HG03469 (cell line): ENCODE measurements at regions not wholly inside any gene's neighbourhood (a gene's known extent, or its start where the extent isn't known, plus 50 kb on each side); places are given as distances from the start of the nearest gene placed in this dataset.
"Not testable (repeated sequence)": the region's sequence is repeated elsewhere in the genome, so short reads cannot be mapped to it uniquely, and the experiment has no call there.

Experiments
- ATAC-seq: cut with Tn5 transposase; IDR thresholded peaks from one replicate; pipeline ENCODE4 v1.9.1; 2021; ENCODE audit warnings: mild to moderate bottlenecking, moderate library complexity, moderate number of reproducible peaks; ENCODE audit not compliant: unreplicated experiment

DNA sequence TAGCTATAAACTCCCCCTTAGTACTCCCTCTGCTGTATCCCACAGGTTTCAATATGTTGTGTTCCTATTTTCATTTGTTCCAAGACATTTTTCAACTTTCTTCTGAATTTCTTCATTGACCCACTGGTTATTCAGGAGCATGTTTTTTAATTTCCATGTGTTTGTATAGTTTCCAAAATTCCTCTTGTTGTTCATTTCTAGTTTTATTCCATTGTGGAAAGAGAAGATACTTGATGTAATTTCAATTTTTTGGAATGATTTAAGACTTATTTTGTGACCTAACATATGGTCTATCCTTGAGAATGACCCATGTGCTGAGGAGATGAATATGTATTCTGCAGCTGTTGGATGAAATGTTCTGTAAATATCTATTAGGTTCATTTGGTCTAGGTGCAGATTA lies 497.2 kb downstream of the BCKDHB start:
- no peak for ATAC-seq

DNA sequence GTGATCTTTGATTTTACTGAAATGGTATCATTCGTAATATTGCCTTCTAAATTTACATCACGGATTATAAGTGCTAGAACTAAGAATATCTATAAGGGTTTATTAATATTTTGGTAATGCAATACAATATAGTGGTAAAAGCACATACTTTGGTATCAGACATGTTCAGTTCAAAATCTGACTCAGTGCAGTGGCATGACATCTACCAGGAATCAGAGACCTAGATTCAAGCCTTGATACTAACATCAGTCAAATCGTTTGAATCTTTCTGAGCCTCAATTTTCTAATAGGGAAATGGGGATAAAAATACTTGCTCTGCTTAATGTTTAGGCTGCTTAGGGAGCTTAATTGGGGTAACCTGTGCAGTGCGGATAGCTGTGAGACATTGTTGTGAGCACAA lies 488.0 kb downstream of the BCKDHB start:
- ATAC-seq = no peak

DNA sequence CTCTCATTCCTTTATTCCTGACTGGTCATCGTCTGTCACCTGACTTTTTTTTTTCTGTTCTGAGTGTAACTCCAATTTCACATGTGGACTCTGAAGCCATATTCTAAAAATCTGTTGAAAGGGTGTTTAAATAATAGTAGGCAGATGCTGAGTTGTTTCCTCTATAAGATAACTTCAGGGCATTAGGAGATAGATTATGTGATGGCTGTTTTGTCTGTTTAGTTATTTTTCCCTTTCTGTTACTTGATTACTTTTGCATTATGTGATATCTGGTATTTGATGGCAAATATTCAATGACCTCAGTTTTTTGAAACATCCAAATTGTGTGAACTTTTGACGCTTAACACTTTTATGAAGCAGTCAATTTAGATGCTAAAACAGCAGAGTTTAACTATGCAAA lies 486.0 kb downstream of the BCKDHB start:
- no peak for ATAC-seq

DNA sequence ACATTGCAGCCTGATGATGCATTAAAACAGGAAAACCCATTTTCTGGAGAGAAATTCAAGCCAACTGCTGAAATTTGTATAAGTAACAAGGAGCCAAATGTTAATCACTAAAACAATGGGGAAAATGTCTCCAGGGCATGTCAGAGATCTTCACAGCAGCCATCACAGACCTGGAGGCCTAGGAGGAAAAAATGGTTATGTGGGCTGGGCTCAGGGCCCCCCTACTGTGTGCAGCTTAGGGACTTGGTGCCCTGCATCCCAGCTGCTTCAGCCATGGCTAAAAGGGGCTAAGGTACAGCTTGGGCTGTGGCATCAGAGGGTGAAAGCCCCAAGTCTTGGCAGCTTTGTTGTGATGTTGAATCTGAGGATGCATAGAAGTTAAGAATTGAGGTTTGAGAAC lies 479.8 kb downstream of the BCKDHB start:
- no peak for ATAC-seq

DNA sequence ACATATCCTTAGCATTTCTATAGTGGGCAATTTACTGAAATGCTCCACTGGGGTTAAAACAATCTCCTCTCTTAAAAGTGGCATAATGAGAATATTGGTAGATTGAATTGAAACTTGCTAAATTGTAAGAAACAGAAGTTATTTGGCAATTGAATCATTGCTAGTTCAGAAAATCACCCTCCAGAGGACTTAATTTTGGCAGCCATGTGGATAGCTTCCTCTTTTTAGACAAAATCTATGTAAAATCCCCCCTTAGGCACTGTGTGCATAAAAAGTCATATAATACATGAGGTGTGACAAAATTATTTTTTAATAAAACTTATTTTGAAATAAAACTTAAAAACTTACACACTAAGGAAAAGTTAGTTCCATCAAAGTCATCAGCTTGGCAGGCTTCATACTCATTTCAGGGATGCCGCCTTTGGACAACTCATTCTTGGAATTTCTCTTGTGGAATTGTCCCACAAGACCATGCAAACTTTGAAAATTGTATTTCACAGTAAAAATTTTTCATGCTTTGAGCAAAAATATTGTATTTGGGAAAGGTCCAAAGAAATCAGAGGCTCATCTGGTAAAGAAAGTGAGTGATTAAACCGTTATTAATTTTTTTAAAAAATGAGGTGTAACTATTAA lies 473.0 kb downstream of the BCKDHB start:
- no peak for ATAC-seq

DNA sequence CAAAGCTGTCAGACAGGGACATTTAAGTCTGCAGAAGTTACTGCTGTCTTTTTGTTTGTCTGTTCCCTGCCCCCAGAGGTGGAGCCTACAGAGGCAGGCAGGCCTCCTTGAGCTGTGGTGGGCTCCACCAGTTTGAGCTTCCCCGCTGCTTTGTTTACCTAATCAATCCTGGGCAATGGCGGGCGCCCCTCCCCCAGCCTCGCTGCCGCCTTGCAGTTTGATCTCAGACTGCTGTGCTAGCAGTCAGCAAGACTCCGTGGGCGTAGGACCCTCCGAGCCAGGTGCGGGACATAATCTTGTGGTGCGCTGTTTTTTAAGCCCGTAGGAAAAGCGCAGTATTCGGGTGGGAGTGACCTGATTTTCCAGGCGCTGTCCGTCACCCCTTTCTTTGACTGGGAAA lies 466.8 kb downstream of the BCKDHB start:
- not testable (repeated sequence) for ATAC-seq

DNA sequence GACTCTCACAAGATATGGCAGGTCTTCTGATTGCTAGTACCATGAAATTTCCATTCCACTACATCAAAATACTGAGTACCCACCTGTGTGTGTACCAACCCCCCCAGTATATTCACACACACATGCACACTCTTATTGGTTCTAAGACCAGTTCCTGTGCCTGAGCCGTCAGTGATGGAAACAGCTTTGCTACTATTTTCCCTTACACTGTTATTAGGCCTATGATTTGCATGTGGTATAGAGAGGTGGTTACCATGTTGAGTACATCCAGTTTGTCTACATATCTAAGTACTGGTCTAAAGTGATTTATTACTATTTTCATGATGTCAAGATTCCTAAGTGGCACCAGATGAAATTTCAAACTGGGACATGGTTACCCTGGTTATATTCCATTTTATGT lies 459.9 kb downstream of the BCKDHB start:
- ATAC-seq = peak; percentile 56

DNA sequence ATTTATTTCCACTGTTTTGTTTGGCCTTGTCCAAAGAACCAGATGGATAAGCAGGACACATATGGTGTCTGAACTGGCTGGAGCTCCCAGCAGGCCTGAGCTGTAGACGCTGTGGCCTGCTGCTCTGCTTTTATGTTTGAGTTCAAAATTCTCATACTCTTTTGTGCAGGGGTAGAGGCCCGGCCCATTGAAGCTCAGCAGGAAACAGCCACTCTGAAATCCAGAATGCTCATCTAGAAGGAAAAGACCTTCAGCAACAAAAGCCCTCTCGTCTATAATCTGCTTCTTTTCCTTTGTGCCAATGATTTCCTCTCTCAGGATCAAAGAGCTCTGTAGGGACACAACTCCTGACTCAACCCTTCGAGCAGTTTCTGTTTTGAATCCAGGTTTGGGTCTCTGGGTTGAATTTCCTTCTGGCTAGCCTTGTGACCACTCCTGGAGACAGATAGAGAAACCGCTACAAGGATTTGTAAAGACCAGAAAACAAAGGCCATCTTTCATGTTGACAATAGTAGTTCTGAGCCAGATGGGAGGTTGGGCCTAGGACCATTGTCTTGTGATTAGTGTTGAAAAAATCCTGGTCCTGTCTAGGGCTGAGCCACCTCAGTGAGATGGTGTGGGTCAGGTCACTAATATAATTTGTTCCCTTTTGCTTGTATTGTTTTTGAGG lies 446.7 kb downstream of the BCKDHB start:
- no peak for ATAC-seq

DNA sequence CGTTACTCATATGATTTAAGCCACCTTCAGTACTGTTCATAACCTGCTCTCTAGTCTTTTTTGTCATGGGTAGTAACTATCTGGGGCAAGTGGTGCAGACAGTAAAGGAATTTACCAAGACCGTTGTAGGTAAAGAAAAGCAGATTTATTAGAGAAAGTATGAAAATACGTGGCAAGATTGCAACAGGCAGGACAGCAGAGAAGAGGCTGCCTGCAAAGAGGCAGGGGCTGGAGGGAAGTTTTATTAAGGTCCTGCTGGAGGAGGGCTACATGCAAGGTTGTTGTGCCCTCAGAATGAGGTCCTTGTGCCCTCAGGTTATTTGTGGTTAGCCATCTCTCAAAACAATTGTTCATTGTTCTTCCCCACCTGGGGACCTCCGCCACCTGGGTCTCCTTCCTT lies 444.3 kb downstream of the BCKDHB start:
- no peak for ATAC-seq

DNA sequence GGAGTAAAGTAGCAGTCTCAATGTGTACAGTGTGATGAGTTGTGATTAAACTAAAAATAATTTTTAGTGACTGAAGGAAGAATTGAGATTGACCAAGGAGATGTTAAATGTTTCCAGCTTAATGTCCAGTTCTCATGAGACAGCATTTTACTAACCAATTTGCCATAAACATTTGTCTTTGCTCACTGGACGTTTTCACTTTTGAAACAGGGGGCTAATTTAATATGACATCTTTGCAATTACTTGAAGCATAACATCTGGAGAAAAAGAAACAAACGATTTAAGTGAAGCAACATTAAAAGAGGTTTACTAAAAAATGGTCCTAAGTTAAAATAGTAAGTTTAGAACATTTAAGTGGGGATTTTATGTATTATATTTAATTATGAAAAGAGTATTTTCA lies 443.8 kb downstream of the BCKDHB start:
- ATAC-seq = no peak

DNA sequence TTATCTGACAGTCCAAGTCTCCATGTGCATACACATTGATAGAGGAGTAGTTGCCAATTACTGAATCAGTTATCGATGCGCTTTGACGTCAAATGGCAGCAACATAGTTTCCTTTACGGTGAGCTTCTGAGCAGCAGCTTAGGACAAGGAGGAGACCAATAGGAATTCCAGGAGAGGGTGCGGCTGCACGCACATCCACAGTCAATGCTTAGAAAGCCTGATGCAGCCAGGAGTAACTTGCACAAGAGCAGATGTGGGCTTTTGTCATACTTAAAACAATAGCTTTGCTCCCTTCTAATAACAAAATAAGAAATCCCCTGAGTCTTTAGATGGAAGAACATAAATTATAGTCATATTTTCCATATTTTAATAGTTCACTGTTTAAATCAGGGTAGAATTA lies 442.1 kb downstream of the BCKDHB start:
- no peak for ATAC-seq

DNA sequence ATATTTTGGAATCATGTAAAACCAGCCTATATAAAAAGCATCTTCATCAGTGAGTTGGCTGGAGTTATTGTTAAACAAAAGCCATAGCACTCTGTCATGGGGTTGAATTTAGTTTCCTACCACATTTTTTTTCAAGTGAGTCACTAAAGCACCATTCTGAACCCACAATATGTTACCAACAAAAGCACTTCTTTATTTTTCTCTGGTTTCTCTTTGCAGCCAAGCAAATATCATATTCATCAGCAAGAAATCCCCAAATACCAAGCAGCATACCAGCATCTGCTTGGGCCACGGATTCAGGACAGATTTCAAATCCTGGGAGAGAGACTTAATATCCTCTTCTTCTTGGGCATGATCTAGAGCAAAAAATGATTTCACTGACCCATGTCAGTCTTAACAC lies 441.4 kb downstream of the BCKDHB start:
- ATAC-seq = no peak

DNA sequence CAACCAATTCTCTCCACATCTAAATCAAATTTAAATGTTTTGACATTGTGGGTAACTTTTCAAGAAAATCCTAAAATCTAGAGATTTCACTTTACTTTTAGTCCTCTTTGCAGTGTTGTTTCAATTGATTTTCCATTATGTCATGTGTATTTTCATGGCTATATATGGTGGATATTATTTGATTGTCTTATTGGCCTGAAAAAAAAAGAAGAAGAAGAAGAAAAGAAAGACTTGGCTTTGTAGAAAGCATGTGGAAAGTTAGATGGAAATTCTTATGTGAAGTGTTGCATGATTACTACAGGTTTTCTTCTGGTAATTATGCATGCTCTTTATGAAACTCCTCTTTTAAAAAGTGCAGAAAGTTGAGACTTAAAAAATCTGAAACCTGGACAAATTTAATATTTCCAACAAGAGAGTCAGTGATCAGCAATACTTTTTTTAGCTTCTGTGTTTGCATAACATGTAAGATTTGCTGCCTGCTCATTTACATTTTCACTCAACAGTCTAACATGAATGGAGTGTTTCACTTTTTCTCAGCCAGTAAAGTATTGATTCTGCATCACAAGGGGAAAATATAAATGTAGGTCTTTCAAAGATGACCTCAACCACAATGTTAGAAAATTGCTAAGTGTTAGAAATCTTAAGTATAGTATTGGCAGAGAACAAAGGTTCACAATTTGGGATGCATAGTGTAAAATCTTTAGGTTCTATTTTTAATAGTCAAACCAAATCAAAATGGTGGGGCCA lies 438.7 kb downstream of the BCKDHB start:
- no peak for ATAC-seq

DNA sequence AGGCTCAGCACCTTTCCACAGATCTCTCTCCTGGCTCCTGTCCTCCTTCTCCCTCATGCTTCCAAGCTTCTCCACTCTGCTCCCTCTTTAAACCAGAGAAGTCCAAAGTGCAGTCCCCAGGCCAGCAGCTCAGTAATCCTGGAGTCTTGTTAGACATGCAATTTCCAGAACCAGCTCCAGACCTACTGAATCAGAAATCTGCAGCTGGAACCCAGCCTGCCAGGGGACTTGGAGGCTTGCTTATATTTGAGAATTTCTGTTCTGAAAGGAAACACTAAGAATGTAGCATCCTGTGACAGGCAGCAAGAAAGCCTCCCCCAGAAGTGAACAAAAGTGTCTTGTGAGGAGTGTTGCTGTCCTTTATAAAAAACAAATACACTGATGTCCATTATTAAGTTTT lies 438.1 kb downstream of the BCKDHB start:
- ATAC-seq = no peak

DNA sequence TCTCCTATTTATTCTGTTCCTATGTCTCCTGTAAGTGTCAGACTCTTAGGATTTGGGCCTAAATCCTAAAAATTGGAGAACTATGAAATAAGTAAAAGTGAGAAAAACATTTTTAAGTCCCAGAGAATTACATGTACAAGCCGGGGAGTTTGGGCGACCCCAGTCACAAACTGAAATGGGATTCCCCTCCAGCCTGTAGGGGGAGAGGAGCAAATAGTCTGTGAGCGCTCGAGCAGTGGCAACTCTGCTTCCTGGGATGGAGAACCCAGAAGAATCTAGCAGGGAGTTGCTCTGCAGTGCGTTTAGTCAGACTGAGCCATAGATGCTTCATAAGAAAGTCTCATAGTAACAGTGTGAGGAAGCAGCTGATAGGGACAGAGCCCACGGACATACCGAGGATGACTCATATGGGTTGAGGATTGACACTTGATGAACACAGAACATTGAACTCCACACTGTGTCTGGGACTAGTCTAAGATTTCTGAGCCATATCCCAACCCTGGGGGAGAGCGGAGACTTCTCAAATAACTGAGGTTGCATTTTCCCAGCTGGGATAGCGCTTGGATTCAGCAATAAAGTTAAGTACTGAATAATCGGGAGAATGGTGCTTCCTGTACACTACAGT lies 437.2 kb downstream of the BCKDHB start:
- ATAC-seq = no peak

DNA sequence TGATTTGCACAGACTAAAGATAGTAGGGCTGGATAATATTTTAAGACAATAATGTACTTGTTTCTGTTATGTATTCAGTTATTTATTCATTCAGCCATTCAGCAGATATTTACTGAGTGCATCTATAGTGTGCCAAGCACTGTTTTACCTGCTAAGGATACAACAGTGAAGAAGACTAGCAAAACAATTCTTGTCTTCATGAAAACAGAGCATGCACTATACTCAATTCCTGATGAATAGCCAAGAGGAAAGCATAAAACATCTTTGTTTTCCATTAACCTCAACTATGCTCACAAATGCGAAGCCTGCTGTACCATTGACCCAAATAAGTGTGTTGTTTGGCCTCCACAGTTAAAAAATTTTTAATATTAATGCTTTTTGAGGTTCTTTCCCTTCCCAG lies 436.7 kb downstream of the BCKDHB start:
- ATAC-seq = no peak

DNA sequence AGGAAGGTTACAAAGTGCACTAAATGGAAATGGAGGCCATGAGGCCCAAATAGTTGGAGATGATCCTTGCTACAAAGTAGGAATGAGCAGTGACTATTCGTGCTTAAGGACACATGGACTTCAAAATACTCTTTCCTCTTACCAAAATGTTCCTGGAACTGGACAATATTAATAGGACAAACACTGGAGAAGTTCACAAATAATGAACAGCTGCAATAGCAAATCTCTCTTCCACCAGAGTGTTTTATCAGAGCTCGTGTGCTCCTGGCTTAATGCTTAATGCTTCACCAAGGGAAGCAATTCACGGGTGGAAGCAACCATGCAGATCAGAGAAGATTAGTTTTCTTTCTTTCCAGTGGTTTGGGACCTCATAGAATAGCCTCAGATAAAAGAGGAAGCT lies 435.4 kb downstream of the BCKDHB start:
- ATAC-seq = no peak

DNA sequence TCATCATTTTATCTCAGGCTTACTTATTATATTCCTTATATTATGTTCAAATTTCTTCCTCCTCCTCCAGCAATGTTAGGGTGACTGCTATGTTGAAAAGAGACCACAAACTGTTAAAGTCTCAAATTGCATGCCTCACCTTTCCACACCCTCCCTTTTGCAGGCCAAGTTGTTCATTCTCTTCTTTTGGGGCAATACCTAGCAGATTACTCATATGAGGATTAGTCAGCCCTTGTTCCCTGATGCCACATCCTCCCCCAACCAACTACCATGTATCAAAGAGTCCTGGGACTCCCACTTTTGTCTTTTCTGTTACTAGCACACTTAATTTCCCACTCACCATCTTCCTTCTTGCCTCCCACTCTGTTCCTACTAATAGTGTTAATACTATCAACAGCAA lies 434.7 kb downstream of the BCKDHB start:
- no peak for ATAC-seq

DNA sequence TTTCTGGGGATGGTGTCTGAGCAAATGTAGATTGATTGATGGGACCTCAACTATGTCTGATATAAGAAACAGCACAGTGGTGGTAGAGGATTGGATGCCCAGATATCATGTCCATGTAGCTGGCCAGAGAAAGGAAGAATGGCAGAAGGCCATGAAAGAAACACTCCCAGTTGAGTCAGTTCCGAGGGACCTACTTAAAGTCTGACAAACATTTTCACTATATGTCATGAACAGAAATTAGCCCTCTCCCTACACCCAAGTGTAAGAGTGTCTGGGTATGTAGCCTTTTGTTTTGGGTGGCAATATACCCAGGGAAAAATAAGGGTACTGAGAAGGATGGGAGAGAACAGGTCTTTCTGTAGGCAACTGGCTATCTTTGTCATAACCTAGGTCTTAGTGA lies 434.2 kb downstream of the BCKDHB start:
- no peak for ATAC-seq

DNA sequence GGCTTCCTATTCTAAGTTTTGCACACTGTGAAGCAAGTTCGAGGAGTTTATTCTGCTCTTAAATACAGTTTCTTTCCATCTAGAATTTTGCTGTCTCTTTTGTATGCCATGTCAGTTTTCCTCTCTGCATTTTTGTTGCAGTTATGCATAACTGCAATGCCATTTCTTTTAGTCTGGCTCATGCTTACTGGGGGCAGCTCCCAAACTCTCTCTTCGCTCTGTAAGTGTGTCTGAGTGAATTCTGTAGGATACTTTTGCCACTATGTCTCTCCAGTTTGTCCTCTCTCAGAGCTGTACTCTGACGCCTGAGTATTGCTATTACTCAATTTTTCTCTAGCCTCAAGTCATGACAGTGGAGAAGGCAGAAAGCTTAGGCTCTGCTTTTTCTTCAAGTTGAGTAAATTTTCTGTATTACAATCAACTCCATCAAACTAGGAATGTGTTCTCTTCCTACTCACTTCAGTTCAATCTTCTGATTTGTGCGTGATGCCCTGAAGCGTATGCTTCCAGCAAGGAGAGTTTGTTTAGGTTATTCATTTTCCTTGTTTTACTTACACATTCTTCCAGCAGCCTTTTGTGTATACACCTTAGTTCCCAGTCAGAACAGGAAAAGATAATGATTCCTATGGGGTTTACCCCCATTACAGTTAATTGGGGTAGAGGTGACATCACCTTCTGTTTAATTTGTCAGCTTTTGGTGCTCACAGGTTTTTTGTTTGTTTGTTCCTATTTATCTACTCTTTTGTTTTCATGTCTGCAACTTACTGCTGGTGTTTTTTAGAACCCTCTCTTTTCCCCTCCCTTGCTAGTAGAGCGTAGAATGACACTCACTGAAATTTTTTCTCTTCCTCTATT lies 430.9 kb downstream of the BCKDHB start:
- ATAC-seq = no peak
